ENCODE measurements at regions not wholly inside any gene's neighbourhood (a gene's known extent, or its start where the extent isn't known, plus 50 kb on each side); places are given as distances from the start of the nearest gene placed in this dataset.

DNA sequence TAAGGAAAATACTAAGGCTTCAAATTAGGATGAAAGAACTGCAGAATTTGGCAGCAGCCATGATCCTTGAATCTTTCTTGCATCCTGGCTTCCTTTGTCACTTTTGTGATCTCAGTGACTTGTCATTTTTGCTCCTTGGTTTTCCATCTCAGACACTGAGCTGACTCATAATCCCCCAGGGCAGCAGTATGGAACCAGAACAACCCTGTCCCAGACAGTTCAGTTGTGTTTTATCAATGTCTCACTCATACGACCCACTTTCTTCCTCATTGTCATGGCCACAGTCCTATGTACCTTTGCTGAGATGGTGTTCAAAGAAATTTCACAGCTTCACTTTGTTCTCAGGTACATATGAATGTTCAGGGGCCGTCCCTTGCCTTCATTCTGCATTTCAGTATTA lies 488.5 kb upstream of the BTBD3 start:
- TF ChIP-seq, protein P1, sequence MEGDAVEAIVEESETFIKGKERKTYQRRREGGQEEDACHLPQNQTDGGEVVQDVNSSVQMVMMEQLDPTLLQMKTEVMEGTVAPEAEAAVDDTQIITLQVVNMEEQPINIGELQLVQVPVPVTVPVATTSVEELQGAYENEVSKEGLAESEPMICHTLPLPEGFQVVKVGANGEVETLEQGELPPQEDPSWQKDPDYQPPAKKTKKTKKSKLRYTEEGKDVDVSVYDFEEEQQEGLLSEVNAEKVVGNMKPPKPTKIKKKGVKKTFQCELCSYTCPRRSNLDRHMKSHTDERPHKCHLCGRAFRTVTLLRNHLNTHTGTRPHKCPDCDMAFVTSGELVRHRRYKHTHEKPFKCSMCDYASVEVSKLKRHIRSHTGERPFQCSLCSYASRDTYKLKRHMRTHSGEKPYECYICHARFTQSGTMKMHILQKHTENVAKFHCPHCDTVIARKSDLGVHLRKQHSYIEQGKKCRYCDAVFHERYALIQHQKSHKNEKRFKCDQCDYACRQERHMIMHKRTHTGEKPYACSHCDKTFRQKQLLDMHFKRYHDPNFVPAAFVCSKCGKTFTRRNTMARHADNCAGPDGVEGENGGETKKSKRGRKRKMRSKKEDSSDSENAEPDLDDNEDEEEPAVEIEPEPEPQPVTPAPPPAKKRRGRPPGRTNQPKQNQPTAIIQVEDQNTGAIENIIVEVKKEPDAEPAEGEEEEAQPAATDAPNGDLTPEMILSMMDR (IDR thresholded peaks at IDR 0.05; ENCODE audit: low read length) = no peak
- TF ChIP-seq EZH2phosphoT487 (IDR thresholded peaks at IDR 0.05; ENCODE audit: low read length) = no peak
- no peak for TF ChIP-seq EZH2 (optimal IDR thresholded peaks at IDR 0.05; ENCODE audit: low read depth, low read length)
